GM12874 (cell line): ENCODE measurements at regions not wholly inside any gene's neighbourhood (a gene's known extent, or its start where the extent isn't known, plus 50 kb on each side); places are given as distances from the start of the nearest gene placed in this dataset.

Experiments used
- TF ChIP-seq, protein P1 (sequence below): IDR thresholded peaks from 2 replicates; pipeline ENCODE4 v1.5.1; 2011; ENCODE audit warnings: low read depth, mild to moderate bottlenecking, control low read depth, low read length, moderate library complexity; ENCODE audit not compliant: insufficient read depth

DNA sequence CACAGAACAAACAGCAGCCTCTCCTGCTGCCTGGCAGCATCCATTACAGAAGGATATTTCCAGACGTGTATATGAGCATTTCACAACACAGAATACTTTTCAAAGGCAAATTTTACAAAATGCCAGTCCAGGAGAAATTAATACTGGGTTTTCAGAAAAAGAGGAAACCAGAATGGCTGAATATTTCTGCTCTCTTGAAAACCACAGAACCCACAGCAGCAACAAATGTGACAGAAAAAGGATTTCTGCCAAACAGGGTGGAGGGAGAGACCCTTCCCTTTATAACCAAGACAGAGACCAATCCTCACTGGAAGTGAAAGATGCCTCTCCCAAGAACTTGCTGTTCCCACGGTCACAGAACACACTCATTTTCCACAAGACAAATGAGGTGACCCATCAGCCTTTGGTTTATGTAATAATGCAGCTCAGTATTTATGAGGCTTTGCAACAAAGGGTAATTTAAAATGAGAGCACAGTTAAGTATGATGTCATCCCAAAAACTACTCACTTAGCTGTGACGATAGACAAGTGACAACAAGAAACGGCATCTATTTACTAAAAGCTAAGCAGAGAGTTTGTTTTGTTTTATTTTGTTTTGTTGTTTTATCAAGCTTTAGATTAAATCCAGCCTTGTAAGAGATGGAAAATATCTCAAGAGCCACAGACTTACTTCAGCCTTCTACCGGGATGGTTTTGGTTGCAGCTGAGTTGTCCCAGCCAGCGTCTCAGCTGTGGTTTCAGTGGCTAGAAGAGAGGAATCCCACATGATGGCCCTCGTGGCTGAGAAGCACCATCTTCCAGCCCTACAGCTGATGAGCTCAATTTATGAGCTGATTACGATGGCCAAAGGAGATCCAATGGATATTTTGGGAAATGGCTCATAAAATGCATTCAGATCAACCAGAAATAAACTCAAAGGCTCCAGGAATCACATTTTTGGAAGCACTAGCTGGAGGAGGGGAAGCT, 249.3 kb upstream of the AGAP1 start:
- TF ChIP-seq, protein P1, sequence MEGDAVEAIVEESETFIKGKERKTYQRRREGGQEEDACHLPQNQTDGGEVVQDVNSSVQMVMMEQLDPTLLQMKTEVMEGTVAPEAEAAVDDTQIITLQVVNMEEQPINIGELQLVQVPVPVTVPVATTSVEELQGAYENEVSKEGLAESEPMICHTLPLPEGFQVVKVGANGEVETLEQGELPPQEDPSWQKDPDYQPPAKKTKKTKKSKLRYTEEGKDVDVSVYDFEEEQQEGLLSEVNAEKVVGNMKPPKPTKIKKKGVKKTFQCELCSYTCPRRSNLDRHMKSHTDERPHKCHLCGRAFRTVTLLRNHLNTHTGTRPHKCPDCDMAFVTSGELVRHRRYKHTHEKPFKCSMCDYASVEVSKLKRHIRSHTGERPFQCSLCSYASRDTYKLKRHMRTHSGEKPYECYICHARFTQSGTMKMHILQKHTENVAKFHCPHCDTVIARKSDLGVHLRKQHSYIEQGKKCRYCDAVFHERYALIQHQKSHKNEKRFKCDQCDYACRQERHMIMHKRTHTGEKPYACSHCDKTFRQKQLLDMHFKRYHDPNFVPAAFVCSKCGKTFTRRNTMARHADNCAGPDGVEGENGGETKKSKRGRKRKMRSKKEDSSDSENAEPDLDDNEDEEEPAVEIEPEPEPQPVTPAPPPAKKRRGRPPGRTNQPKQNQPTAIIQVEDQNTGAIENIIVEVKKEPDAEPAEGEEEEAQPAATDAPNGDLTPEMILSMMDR = no peak

DNA sequence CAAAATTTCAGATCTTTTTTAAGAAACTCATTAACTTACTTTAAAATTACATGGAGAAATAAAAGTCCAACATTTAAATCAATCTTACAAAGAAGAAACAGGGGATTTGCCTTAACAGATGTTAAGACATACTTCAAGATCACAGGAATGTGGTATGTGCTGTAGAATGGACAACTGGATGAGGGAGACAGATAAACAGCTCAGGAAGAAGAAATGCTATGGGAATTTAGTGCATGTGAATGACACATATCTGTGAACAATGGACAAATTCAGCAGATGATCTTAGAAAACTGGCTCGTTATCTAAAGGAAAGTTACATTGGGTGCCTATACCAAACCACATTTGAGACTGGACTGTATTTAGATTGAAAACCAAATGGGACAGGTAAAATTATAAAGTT, 246.8 kb upstream of the AGAP1 start:
- TF ChIP-seq, protein P1 = no peak

DNA sequence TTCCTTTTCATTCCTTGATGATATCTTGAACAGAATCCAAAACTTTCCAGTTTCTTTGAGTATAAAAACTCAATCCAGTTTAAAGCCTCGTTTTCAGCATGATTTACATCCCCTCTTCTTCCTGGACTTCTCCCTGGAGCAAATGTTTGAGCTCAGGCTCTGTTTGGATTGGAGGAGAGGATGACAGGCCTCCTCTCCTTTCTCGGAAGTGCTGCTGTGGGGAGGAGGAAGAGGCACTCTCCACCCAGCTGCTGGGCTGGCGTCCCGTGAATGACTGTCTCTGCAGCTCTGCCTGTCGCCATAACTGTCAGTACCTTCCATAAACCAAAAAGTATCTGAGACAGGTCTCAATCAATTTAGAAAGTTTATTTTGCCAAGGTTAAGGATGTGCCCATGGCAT, 238.2 kb upstream of the AGAP1 start:
- TF ChIP-seq, protein P1 = no peak

DNA sequence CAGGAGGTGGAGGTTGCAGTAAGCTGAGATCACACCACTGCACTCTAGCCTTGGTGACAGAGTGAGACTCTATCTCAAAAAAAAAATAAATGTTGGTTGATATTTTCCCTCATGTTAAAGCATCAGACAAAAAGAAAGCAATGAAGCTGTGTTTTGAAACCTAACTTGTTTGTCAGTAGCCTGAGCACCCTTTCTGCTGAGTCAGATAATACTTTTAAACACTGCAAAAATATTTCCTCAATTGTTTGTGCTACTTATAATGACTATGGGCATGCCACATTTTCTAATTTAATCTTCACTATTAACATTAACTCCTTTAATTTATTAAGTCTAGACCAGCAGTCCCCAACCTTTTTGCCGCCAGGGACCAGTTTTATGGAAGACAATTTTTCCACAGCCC, 236.3 kb upstream of the AGAP1 start:
- TF ChIP-seq, protein P1 = no peak

DNA sequence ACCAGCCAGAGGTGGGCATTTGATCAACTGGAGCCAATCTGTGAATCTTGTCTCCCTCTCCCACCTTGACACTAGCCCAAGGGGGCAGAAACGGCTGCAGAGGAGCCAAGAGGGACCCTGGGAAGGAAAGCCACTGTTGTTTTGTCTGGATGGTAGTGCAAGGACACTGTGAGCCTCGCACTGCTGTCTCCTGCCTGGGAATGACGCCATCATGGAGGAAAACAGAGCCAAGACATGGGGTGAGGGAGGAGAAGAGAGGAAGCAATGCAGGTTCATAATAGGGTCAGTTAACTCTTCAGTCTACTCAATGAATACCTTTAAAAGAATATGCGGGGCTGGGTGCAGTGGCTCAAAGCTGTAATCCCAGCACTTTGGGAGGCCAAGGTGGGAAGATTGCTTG, 231.1 kb upstream of the AGAP1 start:
- TF ChIP-seq, protein P1 = no peak

DNA sequence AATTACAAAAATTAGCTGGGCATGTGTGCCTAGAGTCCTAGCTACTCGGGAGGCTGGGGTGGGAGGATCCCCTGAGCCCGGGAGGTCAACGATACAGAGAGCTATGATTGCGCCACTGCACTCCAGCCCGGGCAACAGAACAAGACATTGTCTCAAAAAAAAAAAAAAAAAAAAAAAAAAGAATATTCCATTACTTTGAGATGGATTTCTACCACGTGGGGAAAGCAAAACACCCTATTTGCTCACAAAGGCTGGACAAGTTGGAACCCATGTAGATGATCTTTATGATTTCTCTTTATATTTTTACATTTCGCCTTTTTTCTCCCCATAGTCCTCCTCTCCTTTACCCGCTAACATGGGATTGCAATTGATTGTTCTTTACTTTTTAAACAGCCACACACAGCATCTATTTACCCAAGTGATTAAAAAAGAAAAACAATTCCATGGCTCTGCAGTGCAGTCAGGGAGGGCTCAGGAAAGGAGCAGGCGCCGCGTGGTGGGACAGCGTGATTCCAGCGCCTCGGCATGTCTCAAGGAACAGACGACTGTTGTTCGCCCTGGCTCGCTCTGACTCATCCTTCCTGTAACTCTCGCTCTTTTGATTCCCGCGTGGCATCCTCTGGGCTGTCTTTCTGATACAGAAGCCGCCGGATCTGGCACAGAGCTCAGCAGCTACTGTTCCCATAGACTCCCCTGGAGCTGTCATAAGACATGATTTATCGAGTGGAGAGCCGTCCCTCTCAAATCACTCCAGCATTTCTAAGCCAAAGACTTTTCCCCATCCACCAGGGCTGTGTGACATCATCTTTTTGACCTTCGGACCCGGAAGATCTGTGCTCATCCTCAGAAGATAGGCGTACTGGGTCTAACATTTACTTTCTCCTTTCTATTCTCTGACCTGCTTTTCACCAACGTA, 230.4 kb upstream of the AGAP1 start:
- TF ChIP-seq, protein P1 = no peak

DNA sequence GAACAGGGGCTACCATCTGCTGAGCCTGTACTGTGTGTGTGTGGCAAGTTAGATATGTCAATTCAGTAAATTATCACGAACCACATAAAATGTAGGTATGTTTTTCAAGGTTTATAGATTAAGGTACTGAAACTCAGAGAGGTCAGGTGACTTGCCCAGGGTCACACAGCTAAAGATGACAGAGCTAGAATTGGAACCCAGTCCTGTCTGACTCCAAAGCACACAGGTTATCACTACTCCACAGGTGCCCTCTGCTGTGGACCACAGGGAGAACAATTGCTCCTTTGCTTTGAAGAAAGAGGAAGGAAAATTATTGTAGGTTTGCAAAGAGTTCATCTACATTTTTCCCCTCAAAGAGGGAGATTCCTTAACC, 229.7 kb upstream of the AGAP1 start:
- TF ChIP-seq, protein P1 = no peak
